ENCODE measurements at regions not wholly inside any gene's neighbourhood (a gene's known extent, or its start where the extent isn't known, plus 50 kb on each side); places are given as distances from the start of the nearest gene placed in this dataset.

- in situ Hi-C loops (cut with MboI): no loop called here
- ATAC-seq (peak; percentile 56), FAIRE-seq (no peak), DNase-seq (ENCODE audit: low read depth, low spot score) (no peak)
- SMC1A ChIA-PET (ENCODE audit: uncharacterized antibody, unreplicated experiment): interaction anchor here (1.0 to 1.3 kb wide), 4 partner anchors 17 to 177 kb away, joined by 3 to 4 read pairs (median 3); no protein-coding TSS in a partner anchor
- Histone ChIP-seq H3K27ac (ENCODE audit: control insufficient read depth, insufficient read depth) (no peak overlapping the region), H4K20me1 (ENCODE audit: control insufficient read depth, insufficient read depth) (no peaks in the 10 kb centered on the region), H3K36me3 (ENCODE audit: control insufficient read depth in 2 of 2, insufficient read depth in 2 of 2, low read length in 1 of 2) (no peaks in the 10 kb centered on the region), H3K9me3 (replicated peaks; ENCODE audit: control insufficient read depth, insufficient read depth, low read length) (no peaks in the 10 kb centered on the region), H3K4me1 (ENCODE audit: control insufficient read depth, insufficient read depth, low read length) (no peaks in the 10 kb centered on the region), H3K27me3 (replicated peaks in 1 of 2; ENCODE audit: control insufficient read depth in 2 of 2, insufficient read depth in 2 of 2, low read length in 1 of 2) (no peaks in the 10 kb centered on the region), H2AFZ (ENCODE audit: control insufficient read depth, low read depth, low read length) (no peak overlapping the region), H3K4me3 (no peak overlapping the region), H3K79me2 (ENCODE audit: control insufficient read depth, insufficient read depth, low read length) (no peaks in the 10 kb centered on the region), H3K4me2 (ENCODE audit: control insufficient read depth, insufficient read depth) (no peak overlapping the region), H3K9ac (ENCODE audit: control insufficient read depth, insufficient read depth, low read length) (no peak overlapping the region)
- POLR2A ChIA-PET: no interaction called here
- intact Hi-C loops (cut with micrococcal nuclease; ENCODE audit: unreplicated experiment): no loop called here
- CTCF ChIA-PET: interaction anchor here (1.0 to 1.9 kb wide), 6 partner anchors 15 to 45 kb away, joined by 3 to 15 read pairs (median 4); no protein-coding TSS in a partner anchor
- TF ChIP-seq JUNB (IDR thresholded peaks at IDR 0.05): 0 out of 2 replicates have a peak, but pooled peaks have one; percentile 16
- no peak for TF ChIP-seq STAT1 (conservative IDR thresholded peaks at IDR 0.05)
- WGBS (ENCODE audit: insufficient coverage, insufficient replicate concordance, low lambda C conversion rate, missing lambda C conversion rate): 25% methylated on average over 5 of the region's 5 CpGs
- RAD21 ChIA-PET (ENCODE audit: unreplicated experiment): interaction anchor here (0.9 kb wide), 1 partner anchor 212 kb away, joined by 4 read pairs; no protein-coding TSS in a partner anchor
- no TSS peak for BruUV-seq (replicated peaks)
Observed at GRCh38 chr6:138554146-138554545, 54.9 kb upstream of the NHSL1 start.

GRCh38 chr6:138555421-138555988 lies 56.2 kb upstream of the NHSL1 start:
- Histone ChIP-seq H3K9ac (ENCODE audit: control insufficient read depth, insufficient read depth, low read length) (no peak overlapping the region), H3K9me3 (replicated peaks; ENCODE audit: control insufficient read depth, insufficient read depth, low read length) (no peaks in the 10 kb centered on the region), H3K27ac (ENCODE audit: control insufficient read depth, insufficient read depth) (no peak overlapping the region), H3K4me1 (ENCODE audit: control insufficient read depth, insufficient read depth, low read length) (no peaks in the 10 kb centered on the region), H3K4me2 (ENCODE audit: control insufficient read depth, insufficient read depth) (no peak overlapping the region), H3K36me3 (ENCODE audit: control insufficient read depth in 2 of 2, insufficient read depth in 2 of 2, low read length in 1 of 2) (no peaks in the 10 kb centered on the region), H3K27me3 (replicated peaks in 1 of 2; ENCODE audit: control insufficient read depth in 2 of 2, insufficient read depth in 2 of 2, low read length in 1 of 2) (no peaks in the 10 kb centered on the region), H2AFZ (ENCODE audit: control insufficient read depth, low read depth, low read length) (no peak overlapping the region), H3K4me3 (no peak overlapping the region), H4K20me1 (ENCODE audit: control insufficient read depth, insufficient read depth) (no peaks in the 10 kb centered on the region), H3K79me2 (ENCODE audit: control insufficient read depth, insufficient read depth, low read length) (no peaks in the 10 kb centered on the region)
- peak; percentile 65 for TF ChIP-seq MEF2B (IDR thresholded peaks at IDR 0.05; ENCODE audit: partially characterized antibody, poor library complexity, severe bottlenecking)
- TF ChIP-seq SIN3A (IDR thresholded peaks at IDR 0.05; ENCODE audit: low read depth, low read length): no peak
- 0 out of 4 replicates have a peak, but pooled peaks of 1 of the 2 experiments have one; percentile 16 for TF ChIP-seq EP300 (IDR thresholded peaks at IDR 0.05; ENCODE audit: borderline replicate concordance in 1 of 2, control insufficient read depth in 1 of 2, low read depth in 2 of 2, low read length in 2 of 2)
- no TSS peak for BruUV-seq (replicated peaks)
- RAD21 ChIA-PET (ENCODE audit: unreplicated experiment): interaction anchor here (0.7 to 1.4 kb wide), 5 partner anchors 10 to 211 kb away, joined by 3 to 5 read pairs (median 4); no protein-coding TSS in a partner anchor
- in situ Hi-C loops (cut with MboI): no loop called here
- CTCF ChIA-PET: interaction anchor here (0.8 to 1.9 kb wide), 5 partner anchors 14 to 209 kb away, joined by 3 to 15 read pairs (median 5); no protein-coding TSS in a partner anchor
- POLR2A ChIA-PET: interaction anchor here (0.5 kb wide), 1 partner anchor 98 kb away, joined by 3 read pairs; no protein-coding TSS in a partner anchor
- DNase-seq (ENCODE audit: low read depth, low spot score): peak; percentile 8
- intact Hi-C loops (cut with micrococcal nuclease; ENCODE audit: unreplicated experiment): no loop called here
- WGBS (ENCODE audit: insufficient coverage, insufficient replicate concordance, low lambda C conversion rate, missing lambda C conversion rate): 1% methylated on average over 5 of the region's 5 CpGs
- SMC1A ChIA-PET (ENCODE audit: uncharacterized antibody, unreplicated experiment): interaction anchor here (0.6 to 2.0 kb wide), 13 partner anchors 12 to 100 kb away, joined by 3 to 7 read pairs (median 3); no protein-coding TSS in a partner anchor
- FAIRE-seq: no peak
- ATAC-seq: peak; percentile 75

All from GM12878 (cell line).